ENCODE measurements at regions not wholly inside any gene's neighbourhood (a gene's known extent, or its start where the extent isn't known, plus 50 kb on each side); places are given as distances from the start of the nearest gene placed in this dataset.

- Histone ChIP-seq H3K9me2 (replicated peaks; ENCODE audit: insufficient read depth, low read length) (no peaks in the 10 kb centered on the region), H3F3A (ENCODE audit: insufficient read depth, low read length) (no peaks in the 10 kb centered on the region), H3K27me3 (replicated peaks; ENCODE audit: insufficient read depth, low read length) (no peaks in the 10 kb centered on the region), H3K9ac (ENCODE audit: low read length) (no peak overlapping the region), H3K27ac (ENCODE audit: low read length) (no peak overlapping the region), H3K4me3 (ENCODE audit: low read length) (no peak overlapping the region), H3K4me2 (ENCODE audit: low read depth, low read length) (no peak overlapping the region), H4K20me1 (ENCODE audit: insufficient read depth, low read length) (no peaks in the 10 kb centered on the region), H3K4me1 (ENCODE audit: low read length) (no peaks in the 10 kb centered on the region), H3K9me3 (replicated peaks; ENCODE audit: insufficient read depth, low read length) (no peaks in the 10 kb centered on the region), H3K36me3 (replicated peaks; ENCODE audit: insufficient read depth, low read length) (no peaks in the 10 kb centered on the region), H2AFZ (ENCODE audit: low read length) (no peak overlapping the region), H3K79me2 (ENCODE audit: low read length) (no peaks in the 10 kb centered on the region)
- TF ChIP-seq CTCF (IDR thresholded peaks at IDR 0.05; ENCODE audit: low read length) (no peak), EZH2phosphoT487 (IDR thresholded peaks at IDR 0.05; ENCODE audit: low read length) (no peak), EZH2 (optimal IDR thresholded peaks at IDR 0.05; ENCODE audit: low read depth, low read length) (no peak)
- no peak for DNase-seq
These were observed 416.8 kb upstream of the GBE1 start for GRCh38 chr3:82178291-82178690.

GRCh38 chr3:82177774-82178173, 416.3 kb upstream of the GBE1 start:
- TF ChIP-seq EZH2phosphoT487 (IDR thresholded peaks at IDR 0.05; ENCODE audit: low read length) (no peak), EZH2 (optimal IDR thresholded peaks at IDR 0.05; ENCODE audit: low read depth, low read length) (no peak), CTCF (IDR thresholded peaks at IDR 0.05; ENCODE audit: low read length) (no peak)
- Histone ChIP-seq H3F3A (ENCODE audit: insufficient read depth, low read length) (no peaks in the 10 kb centered on the region), H3K9me2 (replicated peaks; ENCODE audit: insufficient read depth, low read length) (no peaks in the 10 kb centered on the region), H4K20me1 (ENCODE audit: insufficient read depth, low read length) (no peaks in the 10 kb centered on the region), H3K9ac (ENCODE audit: low read length) (no peak overlapping the region), H3K27me3 (replicated peaks; ENCODE audit: insufficient read depth, low read length) (no peaks in the 10 kb centered on the region), H3K79me2 (ENCODE audit: low read length) (no peaks in the 10 kb centered on the region), H3K9me3 (replicated peaks; ENCODE audit: insufficient read depth, low read length) (no peaks in the 10 kb centered on the region), H2AFZ (ENCODE audit: low read length) (no peak overlapping the region), H3K4me1 (ENCODE audit: low read length) (no peaks in the 10 kb centered on the region), H3K4me2 (ENCODE audit: low read depth, low read length) (no peak overlapping the region), H3K27ac (ENCODE audit: low read length) (no peak overlapping the region), H3K4me3 (ENCODE audit: low read length) (no peak overlapping the region), H3K36me3 (replicated peaks; ENCODE audit: insufficient read depth, low read length) (no peaks in the 10 kb centered on the region)
- no peak for DNase-seq

- H3K27ac ChIP-seq (ENCODE audit: low read length) = no peak overlapping the region
- no peaks in the 10 kb centered on the region for H3K9me3 ChIP-seq (replicated peaks; ENCODE audit: insufficient read depth, low read length)
- TF ChIP-seq EZH2 (optimal IDR thresholded peaks at IDR 0.05; ENCODE audit: low read depth, low read length) = no peak
- TF ChIP-seq CTCF (IDR thresholded peaks at IDR 0.05; ENCODE audit: low read length) = no peak
- no peak for TF ChIP-seq EZH2phosphoT487 (IDR thresholded peaks at IDR 0.05; ENCODE audit: low read length)
- no peaks in the 10 kb centered on the region for H3K27me3 ChIP-seq (replicated peaks; ENCODE audit: insufficient read depth, low read length)
- no peaks in the 10 kb centered on the region for H3K9me2 ChIP-seq (replicated peaks; ENCODE audit: insufficient read depth, low read length)
- no peak overlapping the region for H3K4me3 ChIP-seq (ENCODE audit: low read length)
- H3F3A ChIP-seq (ENCODE audit: insufficient read depth, low read length) = no peaks in the 10 kb centered on the region
- H3K4me1 ChIP-seq (ENCODE audit: low read length) = no peaks in the 10 kb centered on the region
- H3K36me3 ChIP-seq (replicated peaks; ENCODE audit: insufficient read depth, low read length) = no peaks in the 10 kb centered on the region
- H3K4me2 ChIP-seq (ENCODE audit: low read depth, low read length) = no peak overlapping the region
- H3K79me2 ChIP-seq (ENCODE audit: low read length) = no peaks in the 10 kb centered on the region
- no peaks in the 10 kb centered on the region for H4K20me1 ChIP-seq (ENCODE audit: insufficient read depth, low read length)
- no peak overlapping the region for H3K9ac ChIP-seq (ENCODE audit: low read length)
- DNase-seq = no peak
- H2AFZ ChIP-seq (ENCODE audit: low read length) = no peak overlapping the region
These were observed 403.8 kb upstream of the GBE1 start for GRCh38 chr3:82165266-82165665.

All from MM.1S (cell line).